AG08395 (cell line): ENCODE measurements at regions not wholly inside any gene's neighbourhood (a gene's known extent, or its start where the extent isn't known, plus 50 kb on each side); places are given as distances from the start of the nearest gene placed in this dataset.
"Not testable (repeated sequence)": the region's sequence is repeated elsewhere in the genome, so short reads cannot be mapped to it uniquely, and the experiment has no call there.

Experiments used
- DNase-seq: peaks from one replicate; pipeline ENCODE4 v3.0.0; 2012; ENCODE audit warnings: mixed read lengths, low spot score

DNA sequence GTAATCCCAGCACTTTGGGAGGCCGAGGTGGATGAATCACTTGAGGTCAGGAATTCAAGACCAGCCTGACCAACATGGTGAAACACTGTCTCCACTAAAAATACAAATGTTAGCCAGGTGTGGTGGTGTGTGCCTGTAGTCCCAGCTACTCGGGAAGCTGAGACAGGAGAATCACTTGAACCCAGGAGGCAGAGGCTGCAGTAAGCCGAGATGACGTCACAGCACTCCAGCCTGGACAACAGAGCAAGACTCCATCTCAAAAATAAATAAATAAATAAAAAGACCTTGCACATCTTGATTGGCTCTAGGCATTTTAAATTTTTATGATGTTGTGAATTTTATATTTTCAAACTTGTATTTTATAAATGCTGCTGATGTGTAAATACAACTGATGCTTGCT, 141.7 kb downstream of the ARRDC3 start:
- DNase-seq, result not testable (repeated sequence)

- DNase-seq, result no peak
Observed at GRCh38 chr5:91240175-91240574, 142.9 kb downstream of the ARRDC3 start.

GRCh38 chr5:91235271-91235694, 147.8 kb downstream of the ARRDC3 start:
- no peak for DNase-seq

DNA sequence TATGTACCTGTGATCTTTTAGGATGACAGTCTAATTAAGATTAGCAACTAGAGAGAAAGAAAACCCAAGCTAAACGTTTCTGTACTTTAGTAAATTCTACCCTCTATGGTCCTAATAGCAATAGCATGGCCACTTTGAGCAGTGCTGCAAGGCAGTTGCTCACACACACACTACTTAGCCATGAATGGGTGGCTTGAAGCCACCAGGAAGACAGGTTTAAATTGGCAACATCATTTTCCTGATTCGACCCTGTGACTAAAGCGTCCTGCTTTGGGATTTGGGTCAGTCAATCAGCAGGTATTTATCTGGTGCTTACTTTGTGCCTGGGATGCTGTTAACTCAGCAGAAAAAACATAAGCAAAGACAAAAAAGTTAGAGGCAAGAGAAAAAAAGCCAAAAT, 150.6 kb downstream of the ARRDC3 start:
- DNase-seq, result no peak

DNA sequence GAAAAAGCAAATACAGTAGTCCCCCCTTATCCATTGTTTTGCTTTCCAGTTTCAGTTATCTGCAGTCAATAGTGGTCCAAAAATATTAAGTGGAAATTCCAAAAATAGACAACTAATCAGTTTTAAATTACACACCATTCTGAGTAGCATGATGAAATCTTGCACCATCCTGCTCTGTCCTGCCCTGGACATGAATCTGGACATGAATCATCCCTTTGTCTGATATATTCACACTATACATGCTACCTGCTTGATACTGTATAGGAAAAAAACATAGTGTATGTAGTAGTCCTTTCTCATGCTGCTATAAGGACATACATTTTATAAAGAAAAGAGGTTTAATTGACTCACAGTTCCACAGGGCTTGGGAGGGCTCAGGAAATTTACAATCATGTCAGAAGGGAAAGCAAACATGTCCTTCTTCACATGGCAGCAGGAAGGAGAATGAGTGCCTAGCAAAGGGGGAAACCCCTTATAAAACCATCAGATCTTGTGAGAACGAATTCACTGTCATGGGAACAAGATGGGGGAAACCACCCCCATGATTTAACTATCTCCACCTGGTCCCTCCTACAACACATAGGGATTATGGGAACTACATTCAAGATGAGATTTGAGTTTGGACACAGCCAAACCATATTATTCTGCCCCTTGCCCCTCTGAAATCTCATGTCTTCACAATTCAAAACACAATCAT, 153.9 kb downstream of the ARRDC3 start:
- no peak for DNase-seq

GRCh38 chr5:91228188-91228587, 154.9 kb downstream of the ARRDC3 start:
- no peak for DNase-seq

DNA sequence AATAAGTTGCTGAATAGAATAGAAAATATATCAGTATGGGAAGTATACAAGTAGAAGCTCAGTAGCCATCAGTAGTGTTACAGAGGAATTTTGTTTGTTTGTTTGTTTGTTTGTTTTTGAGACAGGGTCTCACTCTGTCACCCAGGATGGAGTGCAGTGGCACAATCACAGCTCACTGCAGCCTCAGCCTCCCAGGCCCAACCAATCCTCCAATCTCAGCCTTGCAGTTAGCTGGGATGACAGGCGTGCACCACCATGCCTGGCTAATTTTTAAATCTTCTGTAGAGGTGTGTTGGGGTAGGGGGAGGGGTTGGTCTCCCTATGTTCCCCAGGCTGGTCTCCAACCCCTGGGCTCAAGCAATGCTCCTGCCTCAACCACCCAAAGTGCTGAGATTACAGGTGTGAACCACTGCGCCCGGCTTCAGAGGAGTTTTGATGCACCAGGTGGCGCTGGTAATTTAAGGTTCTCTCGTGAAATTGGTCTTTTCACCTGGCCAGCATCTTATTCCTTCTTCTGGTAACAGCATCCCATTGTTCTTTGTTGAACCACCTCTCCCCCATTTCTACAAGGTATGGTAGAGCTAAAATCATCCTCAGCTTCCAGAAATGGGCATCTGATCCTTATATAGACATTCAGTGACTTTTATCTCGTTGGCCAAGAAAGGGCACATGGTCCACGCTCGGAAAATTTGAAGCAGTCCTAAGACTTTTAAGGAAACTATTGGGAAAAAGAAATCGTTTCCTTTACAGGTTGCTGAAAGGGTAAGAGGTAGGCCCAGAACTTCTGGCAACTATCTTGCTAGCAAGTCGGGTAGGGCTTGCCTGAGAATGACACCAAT, 157.1 kb downstream of the ARRDC3 start:
- no peak for DNase-seq

DNA sequence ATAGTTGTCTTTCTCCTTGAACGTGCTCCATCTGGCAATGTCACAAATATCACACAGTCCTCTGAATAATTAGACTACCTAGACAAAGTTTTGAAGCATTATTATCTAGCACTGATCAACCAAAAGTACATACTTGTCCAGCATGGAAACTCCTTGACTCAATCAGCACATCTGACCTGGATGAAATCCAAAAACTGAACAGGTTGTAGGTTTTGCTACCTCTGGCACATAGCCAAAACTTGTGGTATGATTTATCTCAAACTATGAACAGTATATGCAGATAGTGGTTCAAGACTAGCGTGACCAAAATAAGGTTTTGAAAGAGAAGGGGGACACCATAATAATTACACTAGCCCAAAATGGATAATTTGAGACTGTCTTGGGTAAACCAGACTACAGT, 158.1 kb downstream of the ARRDC3 start:
- DNase-seq, result no peak

DNA sequence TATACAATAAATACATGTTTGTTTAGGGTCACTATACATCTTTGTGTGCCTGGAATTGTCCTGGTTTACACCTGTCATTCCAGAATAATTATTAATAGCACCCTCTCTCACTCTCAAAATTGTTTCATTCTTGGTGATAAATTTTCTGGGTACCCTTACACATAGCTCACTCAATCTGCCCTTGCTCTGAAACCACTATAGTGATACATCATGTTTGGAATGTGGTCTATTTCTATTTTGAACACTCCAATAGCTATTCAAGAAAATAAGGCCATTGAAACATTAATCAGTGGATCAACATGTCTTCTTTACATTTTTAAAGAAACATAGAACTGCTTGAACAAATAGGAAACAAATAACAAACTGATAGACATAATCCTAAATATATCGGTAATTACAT, 158.7 kb downstream of the ARRDC3 start:
- DNase-seq, result no peak

DNA sequence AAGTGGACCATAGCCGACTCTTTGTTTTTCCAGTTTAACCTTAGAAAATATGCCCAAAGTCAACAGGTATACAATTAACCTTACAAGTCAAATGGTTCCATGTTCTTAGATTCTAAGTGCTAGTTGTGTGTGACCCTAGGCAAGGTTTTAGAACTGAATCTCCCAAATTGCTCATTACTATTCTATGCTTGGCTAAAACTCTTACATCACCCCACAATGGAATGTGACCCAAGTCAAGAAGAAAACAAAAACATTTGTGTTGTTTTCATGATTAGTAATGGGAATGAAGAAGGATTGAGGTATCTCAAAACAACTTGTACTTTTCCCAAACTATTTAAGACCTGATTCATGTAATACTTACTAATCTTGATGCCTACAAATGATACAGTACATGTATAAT, 159.2 kb downstream of the ARRDC3 start:
- DNase-seq, result peak; percentile 57

- no peak for DNase-seq
Observed at GRCh38 chr5:91222482-91222881, 160.6 kb downstream of the ARRDC3 start.

GRCh38 chr5:91221917-91222316, 161.2 kb downstream of the ARRDC3 start:
- no peak for DNase-seq

DNA sequence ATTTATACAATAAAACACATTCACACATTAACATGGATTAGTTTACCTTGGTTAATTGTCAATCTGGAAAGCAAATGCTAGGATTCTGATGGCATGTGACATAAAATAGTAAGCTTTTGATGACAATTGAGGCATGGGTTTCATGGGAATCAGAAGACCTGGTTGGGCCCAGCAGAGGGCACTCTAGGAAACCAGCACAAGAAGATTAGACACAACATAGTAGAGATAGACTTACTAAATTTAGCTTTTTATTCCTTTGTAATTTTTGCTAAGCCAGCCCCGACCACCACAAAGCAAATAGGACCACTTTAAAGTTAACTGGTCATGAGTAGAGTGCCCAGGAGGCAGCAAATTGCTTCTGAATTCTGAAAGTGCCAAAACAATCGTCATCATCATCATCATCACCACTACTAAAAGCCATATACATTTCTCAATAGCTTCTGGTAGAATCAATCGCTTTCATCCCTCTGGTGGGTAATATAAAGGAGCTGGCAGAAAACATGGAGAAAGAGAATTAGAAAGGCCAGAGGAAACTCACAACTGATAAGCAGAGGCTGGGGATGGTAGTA, 163.2 kb downstream of the ARRDC3 start:
- DNase-seq, result peak; percentile 20

DNA sequence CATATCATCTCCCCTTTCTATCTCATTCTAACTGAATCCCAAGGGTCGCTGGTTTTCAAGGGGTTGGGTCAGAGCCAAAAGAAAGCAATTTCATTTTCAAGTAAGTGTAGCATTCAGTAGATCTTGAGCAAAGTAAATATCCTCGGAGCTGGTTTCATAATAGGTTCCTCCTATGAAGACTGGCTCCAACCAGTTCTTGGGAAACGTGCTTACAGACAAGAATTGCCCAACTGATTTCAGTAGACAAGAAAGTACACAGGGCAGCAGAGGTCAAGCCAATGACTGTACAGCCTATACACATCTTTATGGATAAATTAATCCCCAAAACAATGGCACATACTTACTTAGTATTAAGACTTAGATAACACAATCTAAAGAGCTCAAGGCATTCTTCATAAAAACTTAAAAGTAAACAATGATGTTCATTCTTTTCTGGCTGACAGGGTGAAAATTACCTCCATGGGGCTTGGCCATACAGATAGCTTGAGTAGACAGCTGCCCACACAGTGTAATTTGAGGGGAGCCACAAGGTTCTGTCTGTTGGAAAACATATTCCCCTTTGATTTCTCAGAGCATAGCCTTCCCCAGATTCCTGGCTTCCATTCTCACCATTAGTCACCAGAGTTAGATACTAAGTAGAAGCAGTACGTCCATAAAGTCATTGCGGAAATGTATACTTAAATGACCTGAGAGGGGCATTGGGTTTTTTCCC, 163.9 kb downstream of the ARRDC3 start:
- DNase-seq, result no peak

GRCh38 chr5:91217859-91218258, 165.3 kb downstream of the ARRDC3 start:
- no peak for DNase-seq

DNA sequence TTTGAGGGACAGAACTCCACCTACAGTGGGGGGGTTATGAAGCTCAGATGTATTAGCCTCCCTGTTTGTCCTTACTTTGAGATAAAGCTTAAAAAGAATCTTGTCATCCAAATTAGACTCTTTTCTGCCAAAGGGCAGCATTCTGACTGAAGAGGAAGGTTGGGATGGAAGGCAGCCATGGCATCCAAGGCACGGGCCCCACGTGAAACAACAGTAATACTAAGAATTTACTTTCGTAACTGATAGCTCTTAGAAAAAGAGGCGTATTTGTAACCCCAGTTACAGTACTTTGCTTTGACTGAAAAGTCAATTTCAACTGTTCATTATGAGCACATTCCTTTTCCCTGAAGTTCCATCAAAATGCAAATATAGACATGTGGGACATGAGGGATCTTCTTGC, 168.5 kb downstream of the ARRDC3 start:
- no peak for DNase-seq
